ENCODE measurements at regions not wholly inside any gene's neighbourhood (a gene's known extent, or its start where the extent isn't known, plus 50 kb on each side); places are given as distances from the start of the nearest gene placed in this dataset.

GRCh38 chr16:47999595-47999994 lies 156.2 kb downstream of the ABCC12 start:
- FAIRE-seq (no peak), DNase-seq (no peak), ATAC-seq (no peak)
- Histone ChIP-seq H3K9me3 (no peaks in the 10 kb centered on the region), H3K27ac (no peak overlapping the region), H3K4me3 (no peak overlapping the region), H3K4me1 (no peaks in the 10 kb centered on the region), H3K36me3 (no peaks in the 10 kb centered on the region), H3K27me3 (no peaks in the 10 kb centered on the region)
- intact Hi-C loops (cut with DNase I), result no loop called here
- WGBS, 2 donors, result 87 to 89% methylated on average over 4 of the region's 4 CpGs
- no peak for TF ChIP-seq CTCF (IDR thresholded peaks at IDR 0.05)

GRCh38 chr16:47995354-47995753 lies 160.4 kb downstream of the ABCC12 start:
- no peak for TF ChIP-seq CTCF (IDR thresholded peaks at IDR 0.05)
- intact Hi-C loops (cut with DNase I), result no loop called here
- 51 to 62% methylated on average over 2 of the region's 2 CpGs for WGBS, 2 donors
- no peaks in the 10 kb centered on the region for H3K27me3 ChIP-seq
- DNase-seq, result no peak
- H3K36me3 ChIP-seq, result no peaks in the 10 kb centered on the region
- H3K4me3 ChIP-seq, result no peak overlapping the region
- ATAC-seq, result no peak
- no peaks in the 10 kb centered on the region for H3K9me3 ChIP-seq
- no peak for FAIRE-seq
- no peaks in the 10 kb centered on the region for H3K4me1 ChIP-seq
- no peak overlapping the region for H3K27ac ChIP-seq

- intact Hi-C loops (cut with DNase I), result no loop called here
- FAIRE-seq (no peak), ATAC-seq (no peak), DNase-seq (no peak)
- TF ChIP-seq CTCF (IDR thresholded peaks at IDR 0.05), result no peak
- no peak overlapping the region for H3K27ac ChIP-seq
- no peaks in the 10 kb centered on the region for H3K4me1 ChIP-seq
- no peaks in the 10 kb centered on the region for H3K27me3 ChIP-seq
- no peaks in the 10 kb centered on the region for H3K36me3 ChIP-seq
- H3K4me3 ChIP-seq, result no peak overlapping the region
- 32 to 41% methylated on average over 2 of the region's 2 CpGs for WGBS, 2 donors
- H3K9me3 ChIP-seq, result no peaks in the 10 kb centered on the region
Observed at GRCh38 chr16:47991491-47991890, 164.3 kb downstream of the ABCC12 start.

- FAIRE-seq (no peak), ATAC-seq (no peak), DNase-seq (no peak)
- H3K4me3 ChIP-seq, result no peak overlapping the region
- WGBS, 2 donors, result 44 to 71% methylated on average over 2 of the region's 2 CpGs
- no peaks in the 10 kb centered on the region for H3K36me3 ChIP-seq
- no peaks in the 10 kb centered on the region for H3K9me3 ChIP-seq
- H3K27ac ChIP-seq, result no peak overlapping the region
- no peaks in the 10 kb centered on the region for H3K4me1 ChIP-seq
- intact Hi-C loops (cut with DNase I), result no loop called here
- no peak for TF ChIP-seq CTCF (IDR thresholded peaks at IDR 0.05)
- no peaks in the 10 kb centered on the region for H3K27me3 ChIP-seq
Observed at GRCh38 chr16:47990676-47991075, 165.1 kb downstream of the ABCC12 start.

- no peaks in the 10 kb centered on the region for H3K36me3 ChIP-seq
- H3K4me3 ChIP-seq, result no peak overlapping the region
- TF ChIP-seq CTCF (IDR thresholded peaks at IDR 0.05), result no peak
- ATAC-seq, result no peak
- intact Hi-C loops (cut with DNase I), result no loop called here
- 54 to 56% methylated on average over 2 of the region's 2 CpGs for WGBS, 2 donors
- no peaks in the 10 kb centered on the region for H3K27me3 ChIP-seq
- FAIRE-seq, result no peak
- no peaks in the 10 kb centered on the region for H3K9me3 ChIP-seq
- H3K27ac ChIP-seq, result no peak overlapping the region
- DNase-seq, result no peak
- no peaks in the 10 kb centered on the region for H3K4me1 ChIP-seq
Observed at GRCh38 chr16:47987136-47987535, 168.7 kb downstream of the ABCC12 start.

Measured in pancreas (tissue), 10 donors.